PC-3 (cell line): ENCODE measurements at regions not wholly inside any gene's neighbourhood (a gene's known extent, or its start where the extent isn't known, plus 50 kb on each side); places are given as distances from the start of the nearest gene placed in this dataset.

Source experiments
- CTCF ChIP-seq: fragments of 300-600 bp; sonication (generic); conservative IDR thresholded peaks from 2 replicates; pipeline ENCODE4 v1.5.1; 2017; ENCODE audit warnings: antibody characterized with exemption, low read depth, mild to moderate bottlenecking, low read length
- EZH2 ChIP-seq: fragments of 300-600 bp; sonication (generic); IDR thresholded peaks from one replicate; pipeline ENCODE4 v1.6.1; 2017; ENCODE audit warnings: antibody characterized with exemption, mild to moderate bottlenecking, low read length; ENCODE audit not compliant: unreplicated experiment

GRCh38 chr7:121505021-121505420 is 108.9 kb upstream of the FAM3C start:
- TF ChIP-seq CTCF (no peak), EZH2 (no peak)
